Cardiac fibroblast (primary cell): ENCODE measurements at regions not wholly inside any gene's neighbourhood (a gene's known extent, or its start where the extent isn't known, plus 50 kb on each side); places are given as distances from the start of the nearest gene placed in this dataset.

Source experiments
- DNase-seq, 2 donors: peaks; one replicate each; pipeline versions ENCODE4 v3.0.0 to v3.0.0-alpha.2; 2010; ENCODE audit warnings: low read depth in 2 of 2
- H3K4me3 ChIP-seq, 2 donors: replicated peaks in 1 of 2; 1 replicate in 1 of 2; 2 replicates in 1 of 2; pipeline ENCODE4 v1.5.1; 2011; ENCODE audit warnings: low read depth in 2 of 2, low read length in 2 of 2, mild to moderate bottlenecking in 2 of 2, moderate library complexity in 1 of 2
- CTCF ChIP-seq: IDR thresholded peaks from one replicate; pipeline ENCODE4 v1.5.1; 2011; ENCODE audit warnings: low read depth, mild to moderate bottlenecking, low read length, inconsistent platforms

DNA sequence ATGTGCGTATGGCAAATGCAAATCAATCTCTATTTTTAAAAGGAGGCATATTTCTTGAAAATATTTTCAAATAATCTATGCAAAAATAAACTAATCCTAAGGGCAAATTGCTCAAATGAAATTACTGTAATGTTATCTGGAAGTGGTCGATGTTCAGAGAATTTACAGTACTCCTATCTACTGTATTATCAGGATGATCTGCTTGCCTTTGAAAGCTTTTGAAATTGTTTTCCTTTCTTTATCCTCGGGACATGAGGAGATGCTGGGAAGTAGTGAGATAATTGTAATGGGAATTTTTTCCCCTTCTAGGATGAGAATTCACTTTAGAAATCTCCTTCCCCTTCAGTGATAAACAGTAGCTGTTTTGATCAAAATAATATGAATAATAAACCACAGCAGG is 577.2 kb upstream of the MIR17HG start:
- H3K4me3 ChIP-seq = no peak overlapping the region
- no peak for TF ChIP-seq CTCF
- no peak for DNase-seq

- H3K4me3 ChIP-seq = no peak overlapping the region
- no peak for DNase-seq
- TF ChIP-seq CTCF = no peak
Measured at GRCh38 chr13:90773681-90774080, 573.8 kb upstream of the MIR17HG start.

GRCh38 chr13:90776051-90776748 is 571.3 kb upstream of the MIR17HG start:
- TF ChIP-seq CTCF = no peak
- DNase-seq = no peak
- H3K4me3 ChIP-seq = no peak overlapping the region

GRCh38 chr13:90783273-90783672 is 564.2 kb upstream of the MIR17HG start:
- no peak for TF ChIP-seq CTCF
- no peak overlapping the region for H3K4me3 ChIP-seq
- DNase-seq = no peak

GRCh38 chr13:90787007-90787406 is 560.5 kb upstream of the MIR17HG start:
- H3K4me3 ChIP-seq = no peak overlapping the region
- peak; percentile 14 to 30 for DNase-seq
- no peak for TF ChIP-seq CTCF

DNA sequence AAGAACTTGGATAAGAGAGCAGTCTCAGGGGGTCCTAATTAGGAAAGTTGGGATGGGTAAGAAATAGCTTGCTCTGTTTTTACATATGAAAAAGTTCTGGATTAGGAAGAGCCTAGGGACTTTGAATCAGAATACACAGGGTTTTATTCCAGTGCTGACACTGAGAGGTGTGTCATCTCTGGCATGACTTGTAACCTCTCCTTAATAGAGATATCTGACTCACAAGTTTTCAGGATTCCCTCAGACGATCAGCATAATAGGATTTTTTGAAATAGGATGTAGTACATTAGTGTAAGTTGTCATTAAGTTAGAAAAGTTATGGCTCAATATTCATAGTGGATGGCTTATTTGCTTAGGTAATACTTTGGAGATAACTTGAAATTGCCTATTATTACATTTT is 555.2 kb upstream of the MIR17HG start:
- H3K4me3 ChIP-seq = no peak overlapping the region
- peak in 1 of 2 donors; percentile 22 for DNase-seq
- no peak for TF ChIP-seq CTCF
